Glutamatergic neuron (in vitro differentiated cells): ENCODE measurements at regions not wholly inside any gene's neighbourhood (a gene's known extent, or its start where the extent isn't known, plus 50 kb on each side); places are given as distances from the start of the nearest gene placed in this dataset.

Source experiments
- DNase-seq: peaks from one replicate; pipeline ENCODE4 v3.0.0; 2022
- H3K27ac Mint-ChIP-seq: one replicate; pipeline ENCODE4 v1.8.0; 2020; ENCODE audit warnings: mild to moderate bottlenecking, mixed read lengths, inconsistent platforms; ENCODE audit not compliant: unreplicated experiment
- H3K27me3 Mint-ChIP-seq: one replicate; pipeline ENCODE4 v1.8.0; 2020; ENCODE audit warnings: mild to moderate bottlenecking, moderate library complexity, mixed read lengths, inconsistent platforms; ENCODE audit not compliant: unreplicated experiment
- H3K36me3 Mint-ChIP-seq: one replicate; pipeline ENCODE4 v1.8.0; 2020; ENCODE audit warnings: mild to moderate bottlenecking, mixed read lengths, inconsistent platforms; ENCODE audit not compliant: unreplicated experiment
- H3K4me1 Mint-ChIP-seq: one replicate; pipeline ENCODE4 v1.8.0; 2020; ENCODE audit warnings: mild to moderate bottlenecking, low read depth, mixed read lengths, inconsistent platforms; ENCODE audit not compliant: unreplicated experiment
- H3K4me3 Mint-ChIP-seq: one replicate; pipeline ENCODE4 v1.8.0; 2020; ENCODE audit warnings: mild to moderate bottlenecking, mixed read lengths, inconsistent platforms; ENCODE audit not compliant: unreplicated experiment
- H3K9me3 Mint-ChIP-seq: one replicate; pipeline ENCODE4 v1.8.0; 2020; ENCODE audit warnings: mild to moderate bottlenecking, moderate library complexity, mixed read lengths, inconsistent platforms; ENCODE audit not compliant: unreplicated experiment
- TF ChIP-seq, protein P1 (sequence below): fragments of 200-600 bp; sonication (generic); IDR thresholded peaks from one replicate; pipeline ENCODE4 v1.5.0; 2021; ENCODE audit not compliant: partially characterized antibody, unreplicated experiment

DNA sequence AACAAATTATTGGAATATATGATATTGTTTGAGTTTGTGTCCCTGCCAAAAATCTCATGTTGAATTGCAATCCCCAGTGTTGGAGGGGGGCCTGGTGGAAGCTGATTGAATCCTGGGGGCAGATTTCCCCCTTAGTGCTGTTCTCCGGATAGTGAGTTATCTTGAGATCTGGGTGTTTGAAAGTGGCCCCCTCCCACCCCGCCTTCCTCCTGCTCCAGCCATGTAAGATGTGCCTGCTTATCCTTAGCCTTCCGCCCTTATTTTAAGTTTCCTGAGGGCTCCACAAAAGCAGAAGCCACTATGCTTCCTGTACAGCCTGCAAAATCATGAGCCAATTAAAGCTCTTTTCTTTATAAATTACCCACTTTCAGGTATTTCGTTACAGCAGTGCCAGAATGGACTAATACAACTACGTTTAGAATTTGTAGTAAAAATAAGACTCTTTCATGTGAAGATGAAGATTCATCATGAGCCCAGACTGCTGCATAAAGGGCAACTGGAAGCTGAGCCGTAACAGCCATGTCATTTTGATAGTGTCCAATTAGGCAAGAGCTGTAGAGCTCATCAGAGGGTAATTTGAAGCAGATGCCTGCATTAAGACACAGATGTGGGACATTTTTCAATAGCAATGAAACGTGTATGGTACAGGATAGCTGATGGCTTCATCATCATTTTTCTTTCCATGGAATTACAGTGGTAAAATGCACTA, 1007.2 kb downstream of the REEP3 start:
- TF ChIP-seq, protein P1, sequence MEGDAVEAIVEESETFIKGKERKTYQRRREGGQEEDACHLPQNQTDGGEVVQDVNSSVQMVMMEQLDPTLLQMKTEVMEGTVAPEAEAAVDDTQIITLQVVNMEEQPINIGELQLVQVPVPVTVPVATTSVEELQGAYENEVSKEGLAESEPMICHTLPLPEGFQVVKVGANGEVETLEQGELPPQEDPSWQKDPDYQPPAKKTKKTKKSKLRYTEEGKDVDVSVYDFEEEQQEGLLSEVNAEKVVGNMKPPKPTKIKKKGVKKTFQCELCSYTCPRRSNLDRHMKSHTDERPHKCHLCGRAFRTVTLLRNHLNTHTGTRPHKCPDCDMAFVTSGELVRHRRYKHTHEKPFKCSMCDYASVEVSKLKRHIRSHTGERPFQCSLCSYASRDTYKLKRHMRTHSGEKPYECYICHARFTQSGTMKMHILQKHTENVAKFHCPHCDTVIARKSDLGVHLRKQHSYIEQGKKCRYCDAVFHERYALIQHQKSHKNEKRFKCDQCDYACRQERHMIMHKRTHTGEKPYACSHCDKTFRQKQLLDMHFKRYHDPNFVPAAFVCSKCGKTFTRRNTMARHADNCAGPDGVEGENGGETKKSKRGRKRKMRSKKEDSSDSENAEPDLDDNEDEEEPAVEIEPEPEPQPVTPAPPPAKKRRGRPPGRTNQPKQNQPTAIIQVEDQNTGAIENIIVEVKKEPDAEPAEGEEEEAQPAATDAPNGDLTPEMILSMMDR = no peak
- DNase-seq = no peak
- Mint-ChIP-seq H3K27ac (no peak overlapping the region), H3K36me3 (no peaks in the 10 kb centered on the region), H3K4me3 (no peak overlapping the region), H3K9me3 (no peaks in the 10 kb centered on the region), H3K27me3 (no peaks in the 10 kb centered on the region), H3K4me1 (peaks cover 8% of the 10 kb centered on the region)

DNA sequence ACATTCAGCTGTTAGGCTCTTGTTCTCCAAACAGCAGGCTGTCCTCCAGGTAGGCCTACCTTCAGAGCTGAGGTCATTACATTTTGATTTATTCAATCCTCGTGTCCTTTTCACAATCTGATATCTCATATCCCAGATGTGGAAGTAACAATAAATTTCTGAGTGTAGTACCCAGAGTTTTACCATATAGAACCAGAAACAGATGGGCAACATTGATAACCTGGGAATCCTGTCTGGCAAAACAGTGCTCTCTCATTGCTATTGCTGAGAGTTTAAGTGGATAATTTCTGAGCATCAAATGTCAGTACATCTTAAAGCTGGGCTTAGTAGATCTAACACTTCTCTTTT, 1007.8 kb downstream of the REEP3 start:
- Mint-ChIP-seq H3K9me3 (no peaks in the 10 kb centered on the region), H3K36me3 (no peaks in the 10 kb centered on the region), H3K4me1 (peaks cover 3% of the 10 kb centered on the region), H3K27me3 (no peaks in the 10 kb centered on the region), H3K27ac (no peak overlapping the region), H3K4me3 (no peak overlapping the region)
- DNase-seq = no peak
- TF ChIP-seq, protein P1 = no peak

DNA sequence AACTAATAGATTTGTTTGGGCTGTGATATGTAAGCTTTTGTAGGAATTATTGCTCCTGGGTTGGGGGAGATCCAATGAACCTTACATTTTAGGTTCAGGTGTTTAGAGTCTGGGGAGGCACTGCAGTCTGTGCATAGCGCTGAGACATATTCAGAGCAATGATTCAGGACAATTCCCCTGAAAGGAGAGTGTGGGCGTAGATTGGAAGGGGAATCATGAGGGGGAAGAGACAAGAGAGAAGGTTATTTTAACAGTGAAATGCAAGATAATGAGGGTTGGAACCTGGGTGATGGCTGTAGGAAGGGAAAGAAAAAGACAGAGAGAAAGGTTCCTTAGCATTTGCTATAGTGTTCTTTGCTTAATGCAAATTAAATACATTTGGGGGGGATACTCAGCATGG, 1013.4 kb downstream of the REEP3 start:
- Mint-ChIP-seq H3K27ac (no peak overlapping the region), H3K36me3 (no peaks in the 10 kb centered on the region), H3K27me3 (no peaks in the 10 kb centered on the region), H3K9me3 (no peaks in the 10 kb centered on the region), H3K4me3 (no peak overlapping the region), H3K4me1 (peaks cover 3% of the 10 kb centered on the region)
- DNase-seq = no peak
- TF ChIP-seq, protein P1 = no peak

DNA sequence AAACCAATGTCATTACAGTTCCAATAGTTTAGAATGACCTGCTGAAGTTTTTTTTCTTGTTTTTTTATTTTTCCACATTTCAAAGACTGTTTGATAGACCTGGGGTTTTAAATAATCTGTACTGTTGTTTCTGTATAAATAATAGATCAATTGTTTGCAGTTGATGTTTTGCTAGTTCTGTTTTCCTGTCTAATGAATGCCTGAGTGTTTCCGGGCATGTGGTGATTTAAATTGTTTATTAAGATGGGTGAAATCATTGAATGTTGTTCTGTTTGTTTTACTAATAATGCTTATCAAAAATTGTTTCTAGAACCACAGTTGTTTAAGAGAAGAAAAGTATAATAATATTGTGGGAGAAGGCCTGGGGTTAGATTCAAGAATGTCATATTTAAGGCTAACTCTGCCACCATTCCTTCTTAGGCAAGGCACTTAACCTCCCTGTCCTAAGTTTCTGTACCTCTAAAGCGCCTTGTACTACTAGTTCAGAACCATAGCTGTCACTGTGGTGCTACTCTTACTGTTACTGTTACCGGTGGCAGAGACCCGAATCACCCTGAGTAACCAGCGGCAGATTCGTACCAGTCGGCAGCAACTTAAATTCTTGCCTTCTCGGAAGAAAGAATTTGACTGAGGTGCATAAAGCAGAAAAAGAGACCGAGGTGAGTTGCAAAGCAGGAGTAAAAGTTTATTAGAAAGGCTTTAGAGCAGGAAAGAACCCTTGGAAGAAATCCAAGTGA, 1014.1 kb downstream of the REEP3 start:
- TF ChIP-seq, protein P1 = no peak
- Mint-ChIP-seq H3K27me3 (no peaks in the 10 kb centered on the region), H3K36me3 (no peaks in the 10 kb centered on the region), H3K9me3 (no peaks in the 10 kb centered on the region), H3K4me3 (no peak overlapping the region), H3K4me1 (peaks cover 3% of the 10 kb centered on the region), H3K27ac (no peak overlapping the region)
- no peak for DNase-seq

DNA sequence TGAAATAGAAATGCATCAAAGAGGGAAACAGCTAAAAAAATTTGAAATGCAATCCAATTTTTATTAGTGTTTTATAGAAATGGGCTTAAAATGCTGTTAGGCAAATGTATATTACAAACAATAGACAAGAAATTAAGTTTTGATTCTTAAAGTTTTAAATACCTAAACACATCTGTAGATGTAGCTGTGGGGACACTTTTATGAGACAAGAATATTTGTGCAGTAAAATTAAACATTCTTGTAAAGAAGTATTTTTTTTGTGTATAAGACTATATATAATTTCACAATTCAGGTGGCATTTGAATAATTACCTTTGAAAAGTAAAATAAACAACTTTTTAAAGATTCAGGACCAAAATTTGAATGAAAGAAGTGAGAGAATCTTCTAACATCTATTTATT, 1015.9 kb downstream of the REEP3 start:
- H3K27me3 Mint-ChIP-seq = no peaks in the 10 kb centered on the region
- H3K36me3 Mint-ChIP-seq = no peaks in the 10 kb centered on the region
- H3K4me3 Mint-ChIP-seq = no peak overlapping the region
- TF ChIP-seq, protein P1 = no peak
- H3K9me3 Mint-ChIP-seq = no peaks in the 10 kb centered on the region
- no peaks in the 10 kb centered on the region for H3K4me1 Mint-ChIP-seq
- DNase-seq = no peak
- H3K27ac Mint-ChIP-seq = no peak overlapping the region
